K562 (cell line): ENCODE measurements at regions not wholly inside any gene's neighbourhood (a gene's known extent, or its start where the extent isn't known, plus 50 kb on each side); places are given as distances from the start of the nearest gene placed in this dataset.

ENCODE experiments used
- ATAC-seq: fragments of 200-7000 bp; cut with Tn5 transposase; 3 replicates; pipeline ENCODE4 v1.9.1; 2020; ENCODE audit warnings: moderate library complexity
- BruUV-seq: library from RNA; stranded (reverse); fragments of 400-500 nt; replicated peaks from 2 replicates; lab custom pipeline; 2021; lab: Mats Ljungman, UMichigan
- CTCF ChIA-PET: fragments of 300-600 bp; formaldehyde crosslinking; extraction: SDS; loops from one replicate; lab custom pipeline; 2021; ENCODE audit warnings: low intra/inter-chr PET ratio; lab: Yijun Ruan, JAX
- POLR2A ChIA-PET: fragments of 300-600, 350-650 bp; sonication (Branson Sonifier 250); formaldehyde crosslinking; extraction: SDS; loops from one replicate; lab custom pipeline; 2021; ENCODE audit warnings: antibody characterized with exemption, inconsistent platforms; lab: Yijun Ruan, JAX
- DNase-seq, 4 experiments: peaks; one replicate each; pipeline versions ENCODE4 v3.0.0 to v3.0.0-alpha.2; 2011 to 2018; ENCODE audit warnings: low spot score in 3 of 4, mixed read lengths in 3 of 4; ENCODE audit errors: extremely low read depth in 1 of 4
- FAIRE-seq: peaks from 2 replicates; lab custom pipeline; 2011; peaks lifted over from hg19 to GRCh38; lab: Jason Lieb, UNC
- H2AFZ ChIP-seq: 2 replicates; pipeline ENCODE4 v1.6.0; 2011; ENCODE audit warnings: low read depth, low read length, control low read depth, inconsistent platforms
- H3K27ac ChIP-seq: fragments of 200-600 bp; 3 replicates; pipeline ENCODE4 v1.8.0; 2011; ENCODE audit warnings: low read depth, mild to moderate bottlenecking, control low read depth, inconsistent platforms, low read length, moderate library complexity, mixed read lengths; ENCODE audit errors: extremely low read depth
- H3K27me3 ChIP-seq, 2 experiments: fragments of 300-600 bp in 1 of 2; 2 replicates in 1 of 2; 3 replicates in 1 of 2; pipeline versions ENCODE4 v1.6.0 to v1.8.0; 2011; ENCODE audit warnings: inconsistent platforms in 2 of 2, low read length in 2 of 2, mild to moderate bottlenecking in 1 of 2, mixed read lengths in 1 of 2, moderate library complexity in 1 of 2; ENCODE audit not compliant: control insufficient read depth in 2 of 2, insufficient read depth in 2 of 2
- H3K36me3 ChIP-seq: fragments of 300-600 bp; 3 replicates; pipeline ENCODE4 v1.8.0; 2011; ENCODE audit warnings: mild to moderate bottlenecking, low read length, inconsistent platforms; ENCODE audit not compliant: control insufficient read depth, insufficient read depth
- H3K4me1 ChIP-seq, 2 experiments: fragments of 200-600 bp in 1 of 2; replicated peaks in 1 of 2; 2 replicates in 1 of 2; 3 replicates in 1 of 2; pipeline versions ENCODE4 v1.5.1 to v1.8.0; 2011; ENCODE audit warnings: inconsistent platforms in 2 of 2, low read length in 2 of 2, mild to moderate bottlenecking in 1 of 2, mixed read lengths in 1 of 2, moderate library complexity in 1 of 2; ENCODE audit not compliant: control insufficient read depth in 2 of 2, insufficient read depth in 2 of 2
- H3K4me2 ChIP-seq: 2 replicates; pipeline ENCODE4 v1.6.1; 2011; ENCODE audit warnings: low read length, control low read depth, inconsistent platforms, mixed read lengths; ENCODE audit not compliant: insufficient read depth
- H3K4me3 ChIP-seq: fragments of 200-600 bp; sonication (generic), shearing (Covaris generic); 2 replicates; pipeline ENCODE4 v1.5.1; 2016; ENCODE audit warnings: control low read depth, inconsistent platforms
- H3K79me2 ChIP-seq: fragments of 200-600 bp; 3 replicates; pipeline ENCODE4 v1.8.0; 2011; ENCODE audit warnings: low read length, inconsistent platforms; ENCODE audit not compliant: control insufficient read depth, insufficient read depth
- H3K9ac ChIP-seq, 2 experiments: 2 replicates each; pipeline versions ENCODE4 v1.6.0 to v1.6.1; 2011; ENCODE audit warnings: low read depth in 2 of 2, low read length in 2 of 2, control low read depth in 1 of 2, inconsistent platforms in 1 of 2, mild to moderate bottlenecking in 1 of 2, mixed read lengths in 1 of 2; ENCODE audit not compliant: insufficient read depth in 1 of 2
- H3K9me1 ChIP-seq: one replicate; pipeline ENCODE4 v1.6.0; 2011; ENCODE audit warnings: inconsistent platforms, mild to moderate bottlenecking, low read length, moderate library complexity; ENCODE audit not compliant: control insufficient read depth, insufficient read depth
- H3K9me3 ChIP-seq: replicated peaks from 2 replicates; pipeline ENCODE4 v1.5.1; 2011; ENCODE audit warnings: low read depth, low read length, inconsistent platforms; ENCODE audit not compliant: control insufficient read depth, insufficient read depth
- H4K20me1 ChIP-seq: replicated peaks from 2 replicates; pipeline ENCODE4 v1.6.1; 2011; ENCODE audit warnings: low read length, inconsistent platforms, mixed read lengths; ENCODE audit not compliant: control insufficient read depth, insufficient read depth
- CBFA2T2 ChIP-seq: fragments of 450-650 bp; conservative IDR thresholded peaks from 2 replicates; pipeline ENCODE4 v1.6.1; 2017; ENCODE audit warnings: mild to moderate bottlenecking
- CHAMP1 ChIP-seq: fragments of 450-650 bp; IDR thresholded peaks from 2 replicates; pipeline ENCODE4 v1.6.1; 2016; ENCODE audit warnings: mild to moderate bottlenecking
- EHMT2 ChIP-seq: fragments of 450-650 bp; IDR thresholded peaks from 2 replicates; pipeline ENCODE4 v1.6.1; 2018; ENCODE audit warnings: antibody characterized with exemption
- GMEB1 ChIP-seq: fragments of 250-450 bp; sonication (Bioruptor Pico); IDR thresholded peaks from 2 replicates; pipeline ENCODE4 v1.4.0; 2020; ENCODE audit warnings: mild to moderate bottlenecking
- GTF2F1 ChIP-seq: IDR thresholded peaks from 2 replicates; pipeline ENCODE4 v1.6.1; 2011; ENCODE audit warnings: low read depth, low read length, improper control_type of control experiment
- MAFK ChIP-seq: IDR thresholded peaks from 2 replicates; pipeline ENCODE4 v1.6.1; 2011; ENCODE audit warnings: low read length, improper control_type of control experiment
- MEF2A ChIP-seq: IDR thresholded peaks from 2 replicates; pipeline ENCODE4 v1.6.1; 2011; ENCODE audit warnings: low read depth, mild to moderate bottlenecking, low read length, moderate library complexity; ENCODE audit not compliant: control insufficient read depth
- PHF20 ChIP-seq: fragments of 450-650 bp; IDR thresholded peaks from 2 replicates; pipeline ENCODE4 v1.6.1; 2018; ENCODE audit not compliant: partially characterized antibody
- RERE ChIP-seq: sonication (generic); formaldehyde crosslinking; IDR thresholded peaks from 2 replicates; pipeline ENCODE4 v1.8.0; 2023; ENCODE audit warnings: missing genetic modification reagents, mild to moderate bottlenecking, borderline replicate concordance
- ZEB2 ChIP-seq: fragments of 450-650 bp; IDR thresholded peaks from 2 replicates; pipeline ENCODE4 v1.6.1; 2016
- ZNF121 ChIP-seq: sonication (generic); formaldehyde crosslinking; conservative IDR thresholded peaks from 2 replicates; pipeline ENCODE4 v1.8.0; 2022; ENCODE audit warnings: missing genetic modification reagents
- ZNF717 ChIP-seq: fragments of 250-450 bp; sonication (Bioruptor Pico); IDR thresholded peaks from 2 replicates; pipeline ENCODE4 v1.5.0; 2021
- WGBS: fragments of 100-300 bp; shearing (Covaris generic); methylation state at CpG from one replicate; pipeline ENCODE4 v1.1.6; 2016; ENCODE audit warnings: low coverage, mixed read lengths; ENCODE audit not compliant: insufficient coverage; ENCODE audit errors: missing lambda C conversion rate; 5-methylcytosine and 5-hydroxymethylcytosine counted together
- in situ Hi-C: fragments of 300-500 bp; cut with MboI; formaldehyde crosslinking; loops from 4 replicates; pipeline ENCODE4 v1.15.0; 2018; ENCODE audit warnings: inconsistent platforms, mixed read lengths
- intact Hi-C: fragments of 100-400 bp; cut with micrococcal nuclease; formaldehyde crosslinking; loops from 2 replicates; pipeline ENCODE4 v1.14.2; 2022

GRCh38 chr9:75657015-75657414, 233.5 kb upstream of the PCSK5 start (continued):
- TF ChIP-seq GTF2F1 (no peak), MAFK (no peak)

GRCh38 chr9:75658301-75658905, 232.1 kb upstream of the PCSK5 start:
- 0% methylated on average over 7 of the region's 9 CpGs for WGBS
- no peak overlapping the region for H3K4me2 ChIP-seq
- no peaks in the 10 kb centered on the region for H3K9me1 ChIP-seq
- H3K27ac ChIP-seq = no peak overlapping the region
- DNase-seq (no peak), FAIRE-seq (no peak), ATAC-seq (no peak)
- no peak overlapping the region for H3K4me3 ChIP-seq
- H3K4me1 ChIP-seq = no peaks in the 10 kb centered on the region
- no peaks in the 10 kb centered on the region for H3K79me2 ChIP-seq
- in situ Hi-C loops (no loop called here), intact Hi-C loops (no loop called here)
- POLR2A ChIA-PET = no interaction called here
- H4K20me1 ChIP-seq = no peaks in the 10 kb centered on the region
- H3K9ac ChIP-seq = no peak overlapping the region
- no TSS peak for BruUV-seq
- H3K27me3 ChIP-seq = no peaks in the 10 kb centered on the region
- no peak overlapping the region for H2AFZ ChIP-seq
- CTCF ChIA-PET = no interaction called here
- H3K36me3 ChIP-seq = no peaks in the 10 kb centered on the region
- H3K9me3 ChIP-seq = no peaks in the 10 kb centered on the region
- TF ChIP-seq ZNF121 = no peak
- TF ChIP-seq GMEB1 (CRISPR knock-in tag) = no peak
- no peak for TF ChIP-seq ZEB2
- TF ChIP-seq PHF20 = no peak
- no peak for TF ChIP-seq MEF2A
- TF ChIP-seq CBFA2T2 = no peak
- no peak for TF ChIP-seq EHMT2
- no peak for TF ChIP-seq CHAMP1
- no peak for TF ChIP-seq RERE (CRISPR knock-in tag)
- TF ChIP-seq ZNF717 (CRISPR knock-in tag) = no peak
